GM23338 (cell line): ENCODE measurements at regions not wholly inside any gene's neighbourhood (a gene's known extent, or its start where the extent isn't known, plus 50 kb on each side); places are given as distances from the start of the nearest gene placed in this dataset.

Source experiments
- CREB1 ChIP-seq: fragments of 250-450 bp; sonication (Bioruptor Pico); IDR thresholded peaks from 2 replicates; pipeline ENCODE4 v1.5.0; 2020; ENCODE audit warnings: low read depth, mild to moderate bottlenecking, moderate library complexity
- ETS1 ChIP-seq: IDR thresholded peaks from 2 replicates; pipeline ENCODE4 v1.6.1; 2016; ENCODE audit warnings: antibody characterized with exemption
- EZH2 ChIP-seq: fragments of 200-600 bp; sonication (generic); IDR thresholded peaks from one replicate; pipeline ENCODE4 v1.8.0; 2017; ENCODE audit warnings: antibody characterized with exemption, mild to moderate bottlenecking, low read depth; ENCODE audit not compliant: unreplicated experiment
- EZH2phosphoT487 ChIP-seq: fragments of 200-600 bp; sonication (generic); IDR thresholded peaks from one replicate; pipeline ENCODE4 v1.8.1; 2018; ENCODE audit warnings: antibody characterized with exemption; ENCODE audit not compliant: unreplicated experiment
- JUNB ChIP-seq: IDR thresholded peaks from one replicate; pipeline ENCODE4 v1.6.1; 2016; ENCODE audit warnings: antibody characterized with exemption; ENCODE audit not compliant: unreplicated experiment
- POLR2AphosphoS5 ChIP-seq: IDR thresholded peaks from 2 replicates; pipeline ENCODE4 v1.6.1; 2016; ENCODE audit warnings: antibody characterized with exemption, low read depth
- STAT1 ChIP-seq: IDR thresholded peaks from one replicate; pipeline ENCODE4 v1.6.1; 2016; ENCODE audit warnings: antibody characterized with exemption; ENCODE audit not compliant: unreplicated experiment
- ZNF114 ChIP-seq: fragments of 250-450 bp; sonication (Bioruptor Pico); IDR thresholded peaks from 2 replicates; pipeline ENCODE4 v1.5.0; 2020; ENCODE audit warnings: mild to moderate bottlenecking, moderate library complexity
- ZNF331 ChIP-seq: fragments of 250-450 bp; sonication (Bioruptor Pico); IDR thresholded peaks from 2 replicates; pipeline ENCODE4 v1.5.0; 2020; ENCODE audit warnings: low read depth, mild to moderate bottlenecking, moderate library complexity
- TF ChIP-seq, protein P1 (sequence below), 2 experiments: fragments of 200-600 bp in 1 of 2; sonication (generic) in 1 of 2; conservative IDR thresholded peaks; 2 replicates each; pipeline versions ENCODE4 v1.5.1 to v1.6.1; 2016 to 2017; ENCODE audit warnings: antibody characterized with exemption in 2 of 2, low read depth in 2 of 2, mild to moderate bottlenecking in 2 of 2, moderate library complexity in 1 of 2
- TF ChIP-seq, protein P2 (sequence below): IDR thresholded peaks from one replicate; pipeline ENCODE4 v1.6.1; 2018; ENCODE audit warnings: antibody characterized with exemption; ENCODE audit not compliant: unreplicated experiment

DNA sequence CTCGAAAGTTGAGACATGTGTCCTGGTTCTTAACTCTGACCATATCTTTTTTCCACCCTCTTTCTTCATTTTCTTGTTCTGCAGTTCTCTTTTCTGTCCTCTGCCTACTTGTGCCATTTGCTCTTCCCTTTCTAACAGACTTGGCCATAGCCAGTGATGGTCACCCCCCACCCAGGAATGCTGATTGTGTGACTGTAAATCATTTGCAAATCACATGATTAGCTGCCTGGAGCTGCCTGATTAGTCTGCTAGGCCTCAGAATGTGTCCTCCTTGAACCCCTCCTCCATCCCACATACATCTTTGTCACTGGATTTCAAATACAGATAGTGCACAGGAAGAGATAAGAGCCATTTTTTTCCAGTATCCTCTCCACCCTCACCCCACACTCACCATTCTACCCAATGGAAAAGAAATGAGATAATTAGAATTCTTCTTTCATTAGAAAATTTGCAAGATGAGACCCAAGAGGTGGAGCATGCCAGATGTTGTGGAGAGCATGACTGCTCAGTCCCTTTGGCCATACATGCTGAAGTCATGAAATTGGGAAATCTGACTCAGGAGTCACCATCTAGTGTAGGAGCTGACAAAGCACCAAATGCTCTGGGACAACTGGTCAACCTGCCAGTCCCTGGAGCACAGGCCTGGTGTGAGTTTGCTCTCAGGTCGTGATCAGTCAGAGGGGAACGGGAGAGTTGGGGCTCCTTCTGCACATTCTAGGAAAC, 538.2 kb downstream of the CCDC171 start:
- TF ChIP-seq EZH2phosphoT487 (no peak), JUNB (no peak), CREB1 (no peak), POLR2AphosphoS5 (no peak), EZH2 (no peak), STAT1 (no peak), ZNF114 (no peak), ETS1 (no peak), ZNF331 (no peak)
- TF ChIP-seq, protein P1, sequence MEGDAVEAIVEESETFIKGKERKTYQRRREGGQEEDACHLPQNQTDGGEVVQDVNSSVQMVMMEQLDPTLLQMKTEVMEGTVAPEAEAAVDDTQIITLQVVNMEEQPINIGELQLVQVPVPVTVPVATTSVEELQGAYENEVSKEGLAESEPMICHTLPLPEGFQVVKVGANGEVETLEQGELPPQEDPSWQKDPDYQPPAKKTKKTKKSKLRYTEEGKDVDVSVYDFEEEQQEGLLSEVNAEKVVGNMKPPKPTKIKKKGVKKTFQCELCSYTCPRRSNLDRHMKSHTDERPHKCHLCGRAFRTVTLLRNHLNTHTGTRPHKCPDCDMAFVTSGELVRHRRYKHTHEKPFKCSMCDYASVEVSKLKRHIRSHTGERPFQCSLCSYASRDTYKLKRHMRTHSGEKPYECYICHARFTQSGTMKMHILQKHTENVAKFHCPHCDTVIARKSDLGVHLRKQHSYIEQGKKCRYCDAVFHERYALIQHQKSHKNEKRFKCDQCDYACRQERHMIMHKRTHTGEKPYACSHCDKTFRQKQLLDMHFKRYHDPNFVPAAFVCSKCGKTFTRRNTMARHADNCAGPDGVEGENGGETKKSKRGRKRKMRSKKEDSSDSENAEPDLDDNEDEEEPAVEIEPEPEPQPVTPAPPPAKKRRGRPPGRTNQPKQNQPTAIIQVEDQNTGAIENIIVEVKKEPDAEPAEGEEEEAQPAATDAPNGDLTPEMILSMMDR (conservative IDR thresholded peaks at IDR 0.05; ENCODE audit: low read depth in 2 of 2) = no peak
- TF ChIP-seq, protein P2, sequence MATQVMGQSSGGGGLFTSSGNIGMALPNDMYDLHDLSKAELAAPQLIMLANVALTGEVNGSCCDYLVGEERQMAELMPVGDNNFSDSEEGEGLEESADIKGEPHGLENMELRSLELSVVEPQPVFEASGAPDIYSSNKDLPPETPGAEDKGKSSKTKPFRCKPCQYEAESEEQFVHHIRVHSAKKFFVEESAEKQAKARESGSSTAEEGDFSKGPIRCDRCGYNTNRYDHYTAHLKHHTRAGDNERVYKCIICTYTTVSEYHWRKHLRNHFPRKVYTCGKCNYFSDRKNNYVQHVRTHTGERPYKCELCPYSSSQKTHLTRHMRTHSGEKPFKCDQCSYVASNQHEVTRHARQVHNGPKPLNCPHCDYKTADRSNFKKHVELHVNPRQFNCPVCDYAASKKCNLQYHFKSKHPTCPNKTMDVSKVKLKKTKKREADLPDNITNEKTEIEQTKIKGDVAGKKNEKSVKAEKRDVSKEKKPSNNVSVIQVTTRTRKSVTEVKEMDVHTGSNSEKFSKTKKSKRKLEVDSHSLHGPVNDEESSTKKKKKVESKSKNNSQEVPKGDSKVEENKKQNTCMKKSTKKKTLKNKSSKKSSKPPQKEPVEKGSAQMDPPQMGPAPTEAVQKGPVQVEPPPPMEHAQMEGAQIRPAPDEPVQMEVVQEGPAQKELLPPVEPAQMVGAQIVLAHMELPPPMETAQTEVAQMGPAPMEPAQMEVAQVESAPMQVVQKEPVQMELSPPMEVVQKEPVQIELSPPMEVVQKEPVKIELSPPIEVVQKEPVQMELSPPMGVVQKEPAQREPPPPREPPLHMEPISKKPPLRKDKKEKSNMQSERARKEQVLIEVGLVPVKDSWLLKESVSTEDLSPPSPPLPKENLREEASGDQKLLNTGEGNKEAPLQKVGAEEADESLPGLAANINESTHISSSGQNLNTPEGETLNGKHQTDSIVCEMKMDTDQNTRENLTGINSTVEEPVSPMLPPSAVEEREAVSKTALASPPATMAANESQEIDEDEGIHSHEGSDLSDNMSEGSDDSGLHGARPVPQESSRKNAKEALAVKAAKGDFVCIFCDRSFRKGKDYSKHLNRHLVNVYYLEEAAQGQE = no peak
